Ovary (tissue), 7 donors: ENCODE measurements at regions not wholly inside any gene's neighbourhood (a gene's known extent, or its start where the extent isn't known, plus 50 kb on each side); places are given as distances from the start of the nearest gene placed in this dataset.

Experiments
- DNase-seq, 5 donors: peaks; one replicate each; pipeline ENCODE4 v3.0.0-alpha.2; 2019 to 2020
- H3K27ac ChIP-seq, 2 donors: fragments of 200-600 bp; one replicate each; pipeline versions ENCODE4 v1.5.1 to v1.8.0; 2019 to 2022
- H3K27me3 ChIP-seq: fragments of 200-600 bp; one replicate; pipeline ENCODE4 v1.8.0; 2022
- H3K36me3 ChIP-seq: fragments of 200-600 bp; sonication (generic); one replicate; pipeline ENCODE4 v1.5.1; 2019
- H3K4me1 ChIP-seq: one replicate; pipeline ENCODE4 v1.8.1; 2013; ENCODE audit warnings: mild to moderate bottlenecking, moderate library complexity; ENCODE audit not compliant: insufficient read depth
- H3K4me3 ChIP-seq: fragments of 200-600 bp; sonication (generic); one replicate; pipeline ENCODE4 v1.5.1; 2017
- H3K9me3 ChIP-seq, 2 donors: fragments of 200-600 bp in 1 of 2; sonication (generic) in 1 of 2; one replicate each; pipeline versions ENCODE4 v1.5.1 to v1.8.1; 2013 to 2019; ENCODE audit warnings: mild to moderate bottlenecking in 1 of 2, moderate library complexity in 1 of 2
- EP300 ChIP-seq: sonication (generic); formaldehyde crosslinking; IDR thresholded peaks from one replicate; pipeline ENCODE4 v1.6.1; 2017; ENCODE audit warnings: antibody characterized with exemption
- POLR2A ChIP-seq: fragments of 450-650 bp; IDR thresholded peaks from one replicate; pipeline ENCODE4 v1.6.1; 2017; ENCODE audit warnings: antibody characterized with exemption, mild to moderate bottlenecking, moderate library complexity
- WGBS, 3 donors: extraction: QIAGEN DNeasy Blood & Tissue Kit in 1 of 3; methylation state at CpG; one replicate each; pipeline versions ENCODE4 v1.1.5 to v1.1.7; 2013 to 2017; 5-methylcytosine and 5-hydroxymethylcytosine counted together
- intact Hi-C, 4 donors: fragments of 100-400 bp; cut with DNase I; formaldehyde crosslinking; loops; one replicate each; pipeline versions ENCODE4 v1.11.0 to v1.15.1; 2022 to 2023
- TF ChIP-seq, protein P1 (sequence below), 3 donors: fragments of 450-650 bp in 2 of 3; fragments of 200-600 bp in 1 of 3; IDR thresholded peaks; one replicate each; pipeline versions ENCODE4 v1.5.1 to v1.8.0; 2016 to 2022; ENCODE audit warnings: antibody characterized with exemption in 3 of 3, mild to moderate bottlenecking in 1 of 3
- donor health status: DM: no; HTN: no; CAD: no; lungs with moderate emphysema.
- donor health status: DM: no; HTN: no; CAD: no.
- donor health status: Bipolar disorder and iron deficiency.
- donor health status: DM: no; HTN: no; CAD: no.
- donor health status: DM: yes; HTN: yes; CAD: no.

DNA sequence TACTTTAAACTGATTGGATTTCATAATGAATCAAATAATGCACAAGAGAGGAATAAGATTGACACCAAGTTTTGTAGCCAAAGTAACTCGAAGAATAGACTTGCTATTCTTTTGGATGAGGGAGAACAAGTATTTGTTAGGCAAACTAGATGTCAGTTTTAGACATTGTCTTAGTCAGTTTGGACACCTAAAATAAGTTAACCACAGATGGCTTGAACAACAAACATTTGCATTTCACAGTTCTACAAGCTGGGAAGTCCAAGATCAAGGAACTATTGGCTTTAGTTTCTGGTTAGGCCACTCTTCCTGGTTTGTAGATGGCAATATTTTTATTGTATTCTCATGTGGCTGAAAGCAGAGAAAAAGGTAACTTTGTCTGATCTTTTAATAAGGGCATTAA, 61.3 kb upstream of the OSTN start:
- no peak overlapping the region for H3K27ac ChIP-seq
- 92 to 96% (median 95%) methylated on average over 1 of the region's 1 CpG for WGBS, 3 donors
- no peak overlapping the region for H3K4me3 ChIP-seq
- H3K36me3 ChIP-seq: no peaks in the 10 kb centered on the region
- no peaks in the 10 kb centered on the region for H3K4me1 ChIP-seq
- H3K27me3 ChIP-seq: no peaks in the 10 kb centered on the region
- TF ChIP-seq EP300: no peak
- TF ChIP-seq, protein P1, sequence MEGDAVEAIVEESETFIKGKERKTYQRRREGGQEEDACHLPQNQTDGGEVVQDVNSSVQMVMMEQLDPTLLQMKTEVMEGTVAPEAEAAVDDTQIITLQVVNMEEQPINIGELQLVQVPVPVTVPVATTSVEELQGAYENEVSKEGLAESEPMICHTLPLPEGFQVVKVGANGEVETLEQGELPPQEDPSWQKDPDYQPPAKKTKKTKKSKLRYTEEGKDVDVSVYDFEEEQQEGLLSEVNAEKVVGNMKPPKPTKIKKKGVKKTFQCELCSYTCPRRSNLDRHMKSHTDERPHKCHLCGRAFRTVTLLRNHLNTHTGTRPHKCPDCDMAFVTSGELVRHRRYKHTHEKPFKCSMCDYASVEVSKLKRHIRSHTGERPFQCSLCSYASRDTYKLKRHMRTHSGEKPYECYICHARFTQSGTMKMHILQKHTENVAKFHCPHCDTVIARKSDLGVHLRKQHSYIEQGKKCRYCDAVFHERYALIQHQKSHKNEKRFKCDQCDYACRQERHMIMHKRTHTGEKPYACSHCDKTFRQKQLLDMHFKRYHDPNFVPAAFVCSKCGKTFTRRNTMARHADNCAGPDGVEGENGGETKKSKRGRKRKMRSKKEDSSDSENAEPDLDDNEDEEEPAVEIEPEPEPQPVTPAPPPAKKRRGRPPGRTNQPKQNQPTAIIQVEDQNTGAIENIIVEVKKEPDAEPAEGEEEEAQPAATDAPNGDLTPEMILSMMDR (IDR thresholded peaks at IDR 0.05): no peak
- TF ChIP-seq POLR2A: no peak
- no peak for DNase-seq
- H3K9me3 ChIP-seq: no peaks in the 10 kb centered on the region
- intact Hi-C loops: loop anchor here in 1 of 4 donors (10.0 kb wide), 1 partner anchor 627 kb away; no protein-coding TSS in a partner anchor

DNA sequence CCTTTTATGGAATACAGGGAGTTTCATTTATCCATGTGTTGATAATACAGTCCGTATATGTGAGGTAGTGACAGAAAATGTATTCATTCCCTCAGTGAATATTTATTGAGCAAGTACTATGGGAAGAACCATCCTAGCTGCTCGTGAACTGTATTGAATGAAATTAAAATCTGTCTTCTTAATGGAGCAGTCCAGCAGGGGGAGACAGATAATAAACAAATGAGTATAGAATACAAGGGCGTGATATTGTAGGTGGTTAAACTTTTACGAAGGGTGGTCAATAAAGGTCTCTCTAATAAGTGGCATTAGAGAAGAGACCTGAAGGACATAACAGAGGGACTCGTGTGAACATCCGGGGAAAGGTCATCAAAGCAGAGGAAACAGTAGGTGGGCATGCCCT, 62.7 kb upstream of the OSTN start:
- Histone ChIP-seq H3K4me3 (no peak overlapping the region), H3K4me1 (no peaks in the 10 kb centered on the region), H3K36me3 (no peaks in the 10 kb centered on the region), H3K9me3 (no peaks in the 10 kb centered on the region), H3K27ac (no peak overlapping the region), H3K27me3 (no peaks in the 10 kb centered on the region)
- TF ChIP-seq EP300 (no peak), POLR2A (no peak)
- TF ChIP-seq, protein P1 (IDR thresholded peaks at IDR 0.05): no peak
- intact Hi-C loops: loop anchor here in 1 of 4 donors (10.0 kb wide), 1 partner anchor 628 kb away; no protein-coding TSS in a partner anchor
- no peak for DNase-seq
- 76 to 85% (median 79%) methylated on average over 6 of the region's 6 CpGs for WGBS, 3 donors

DNA sequence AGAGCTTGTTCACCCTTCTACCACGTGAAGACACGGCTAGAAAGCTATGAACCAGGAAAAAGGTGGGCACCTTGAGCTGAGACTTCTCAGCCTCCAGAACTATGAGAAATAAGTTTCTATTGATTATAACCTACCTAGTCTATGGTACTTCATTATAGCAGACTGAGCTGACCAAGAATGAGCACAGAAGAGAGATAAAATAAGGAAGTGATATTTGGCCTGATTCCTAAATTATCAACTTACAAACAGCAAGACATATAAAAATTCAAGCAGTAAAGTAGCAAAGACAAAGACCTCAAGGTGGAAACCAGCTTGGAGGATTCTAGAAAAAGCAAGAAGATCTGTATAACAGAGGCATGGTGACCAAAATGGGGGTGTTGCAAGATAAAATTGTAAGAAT, 63.9 kb upstream of the OSTN start:
- Histone ChIP-seq H3K4me3 (no peak overlapping the region), H3K4me1 (no peaks in the 10 kb centered on the region), H3K9me3 (no peaks in the 10 kb centered on the region), H3K27ac (no peak overlapping the region), H3K36me3 (no peaks in the 10 kb centered on the region), H3K27me3 (no peaks in the 10 kb centered on the region)
- intact Hi-C loops: loop anchor here in 1 of 4 donors (10.0 kb wide), 1 partner anchor 630 kb away; no protein-coding TSS in a partner anchor
- no peak for TF ChIP-seq POLR2A
- TF ChIP-seq EP300: no peak
- TF ChIP-seq, protein P1 (IDR thresholded peaks at IDR 0.05): no peak
- 92 to 98% (median 92%) methylated on average over 2 of the region's 2 CpGs for WGBS, 3 donors
- DNase-seq: no peak

DNA sequence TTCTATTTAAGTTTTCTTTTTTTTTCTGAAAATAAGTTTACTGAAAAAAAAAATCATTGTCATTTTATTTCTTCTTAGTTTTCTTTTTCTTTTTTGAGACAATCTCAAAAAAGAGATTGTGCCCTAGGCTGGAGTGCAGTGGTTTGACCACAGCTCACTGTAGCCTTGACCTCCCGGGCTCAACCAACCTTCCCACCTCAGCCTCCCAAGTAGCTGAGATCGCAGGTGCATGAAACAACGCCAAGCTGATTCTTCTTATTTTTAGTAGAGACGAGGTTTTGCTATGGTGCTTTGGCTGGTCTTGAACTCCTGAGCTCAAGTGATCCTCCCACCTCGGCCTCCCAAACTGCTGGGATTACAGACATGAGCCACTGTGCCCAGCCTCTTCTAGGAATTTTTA, 65.7 kb upstream of the OSTN start:
- Histone ChIP-seq H3K9me3 (no peaks in the 10 kb centered on the region), H3K4me3 (no peak overlapping the region), H3K36me3 (no peaks in the 10 kb centered on the region), H3K4me1 (no peaks in the 10 kb centered on the region), H3K27ac (no peak overlapping the region), H3K27me3 (no peaks in the 10 kb centered on the region)
- intact Hi-C loops: loop anchor here in 1 of 4 donors (10.0 kb wide), 1 partner anchor 631 kb away; no protein-coding TSS in a partner anchor
- no peak for DNase-seq
- WGBS, 3 donors: 76 to 81% (median 80%) methylated on average over 5 of the region's 5 CpGs
- TF ChIP-seq, protein P1 (IDR thresholded peaks at IDR 0.05): no peak
- TF ChIP-seq POLR2A: no peak
- no peak for TF ChIP-seq EP300
